ENCODE measurements at regions not wholly inside any gene's neighbourhood (a gene's known extent, or its start where the extent isn't known, plus 50 kb on each side); places are given as distances from the start of the nearest gene placed in this dataset.

GRCh38 chr3:159025733-159026132 is 223.9 kb downstream of the MFSD1 start:
- TF ChIP-seq EZH2 (IDR thresholded peaks at IDR 0.05; ENCODE audit: borderline replicate concordance, insufficient read depth, low read length, poor library complexity, severe bottlenecking) (no peak), POLR2AphosphoS5 (IDR thresholded peaks at IDR 0.05) (no peak), EP300 (conservative IDR thresholded peaks at IDR 0.05; ENCODE audit: poor library complexity, severe bottlenecking) (no peak), RAD21 (conservative IDR thresholded peaks at IDR 0.05) (no peak)
- TF ChIP-seq, protein P1, sequence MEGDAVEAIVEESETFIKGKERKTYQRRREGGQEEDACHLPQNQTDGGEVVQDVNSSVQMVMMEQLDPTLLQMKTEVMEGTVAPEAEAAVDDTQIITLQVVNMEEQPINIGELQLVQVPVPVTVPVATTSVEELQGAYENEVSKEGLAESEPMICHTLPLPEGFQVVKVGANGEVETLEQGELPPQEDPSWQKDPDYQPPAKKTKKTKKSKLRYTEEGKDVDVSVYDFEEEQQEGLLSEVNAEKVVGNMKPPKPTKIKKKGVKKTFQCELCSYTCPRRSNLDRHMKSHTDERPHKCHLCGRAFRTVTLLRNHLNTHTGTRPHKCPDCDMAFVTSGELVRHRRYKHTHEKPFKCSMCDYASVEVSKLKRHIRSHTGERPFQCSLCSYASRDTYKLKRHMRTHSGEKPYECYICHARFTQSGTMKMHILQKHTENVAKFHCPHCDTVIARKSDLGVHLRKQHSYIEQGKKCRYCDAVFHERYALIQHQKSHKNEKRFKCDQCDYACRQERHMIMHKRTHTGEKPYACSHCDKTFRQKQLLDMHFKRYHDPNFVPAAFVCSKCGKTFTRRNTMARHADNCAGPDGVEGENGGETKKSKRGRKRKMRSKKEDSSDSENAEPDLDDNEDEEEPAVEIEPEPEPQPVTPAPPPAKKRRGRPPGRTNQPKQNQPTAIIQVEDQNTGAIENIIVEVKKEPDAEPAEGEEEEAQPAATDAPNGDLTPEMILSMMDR (IDR thresholded peaks at IDR 0.05; ENCODE audit: poor library complexity, severe bottlenecking): no peak

All from neural cell (in vitro differentiated cells).